DMS 273 treated with DMSO at 0.1 percent for 48 hours (cell line): ENCODE measurements at regions not wholly inside any gene's neighbourhood (a gene's known extent, or its start where the extent isn't known, plus 50 kb on each side); places are given as distances from the start of the nearest gene placed in this dataset.

Experiments used
- DNase-seq: peaks from one replicate; lab custom pipeline; 2025; lab: John Stamatoyannopoulos, UW

GRCh38 chr13:21822029-21822428 is 151.2 kb downstream of the FGF9 start:
- no peak for DNase-seq

- DNase-seq = no peak
These were observed 152.5 kb downstream of the FGF9 start for GRCh38 chr13:21823416-21823815.

GRCh38 chr13:21823949-21824348 is 153.1 kb downstream of the FGF9 start:
- DNase-seq = no peak

- DNase-seq = no peak
These were observed 154.3 kb downstream of the FGF9 start for GRCh38 chr13:21825186-21825585.

GRCh38 chr13:21825801-21826200 is 154.9 kb downstream of the FGF9 start:
- no peak for DNase-seq

GRCh38 chr13:21826214-21827015 is 155.5 kb downstream of the FGF9 start:
- no peak for DNase-seq

- no peak for DNase-seq
These were observed 160.9 kb downstream of the FGF9 start for GRCh38 chr13:21831654-21832324.

GRCh38 chr13:21833921-21834320 is 163.0 kb downstream of the FGF9 start:
- DNase-seq = no peak

- no peak for DNase-seq
These were observed 163.6 kb downstream of the FGF9 start for GRCh38 chr13:21834521-21834920.

GRCh38 chr13:21837288-21837687 is 166.4 kb downstream of the FGF9 start:
- DNase-seq = no peak

GRCh38 chr13:21837841-21838551 is 167.1 kb downstream of the FGF9 start:
- DNase-seq = no peak

- no peak for DNase-seq
These were observed 175.7 kb downstream of the FGF9 start for GRCh38 chr13:21846605-21847004.

- DNase-seq = no peak
These were observed 178.4 kb downstream of the FGF9 start for GRCh38 chr13:21849323-21849722.

- no peak for DNase-seq
These were observed 179.4 kb downstream of the FGF9 start for GRCh38 chr13:21850013-21851006.

GRCh38 chr13:21852043-21852442 is 181.2 kb downstream of the FGF9 start:
- no peak for DNase-seq

GRCh38 chr13:21853779-21854178 is 182.9 kb downstream of the FGF9 start:
- DNase-seq = no peak

GRCh38 chr13:21868823-21869222 is 197.9 kb downstream of the FGF9 start:
- DNase-seq = no peak

- no peak for DNase-seq
These were observed 200.5 kb downstream of the FGF9 start for GRCh38 chr13:21871382-21871781.

GRCh38 chr13:21871919-21872318 is 201.0 kb downstream of the FGF9 start:
- DNase-seq = no peak

GRCh38 chr13:21872795-21873194 is 201.9 kb downstream of the FGF9 start:
- no peak for DNase-seq

GRCh38 chr13:21875116-21875515 is 204.2 kb downstream of the FGF9 start:
- no peak for DNase-seq
